Lung (tissue), 11 donors: ENCODE measurements at regions not wholly inside any gene's neighbourhood (a gene's known extent, or its start where the extent isn't known, plus 50 kb on each side); places are given as distances from the start of the nearest gene placed in this dataset.

Source experiments
- ATAC-seq: fragments of 200-7000 bp; cut with Tn5 transposase; one replicate; pipeline ENCODE4 v1.9.1; 2020; ENCODE audit warnings: moderate number of reproducible peaks; ENCODE audit not compliant: insufficient read depth, low FRiP score
- DNase-seq, 3 donors: peaks; one replicate each; pipeline ENCODE4 v3.0.0-alpha.2; 2013 to 2017
- H3K27ac ChIP-seq, 2 donors: one replicate each; pipeline ENCODE4 v1.5.1; 2013; ENCODE audit warnings: mild to moderate bottlenecking in 2 of 2, moderate library complexity in 2 of 2, control low read depth in 1 of 2, inconsistent platforms in 1 of 2, low read depth in 1 of 2, low read length in 1 of 2
- H3K27me3 ChIP-seq, 3 donors: one replicate each; pipeline ENCODE4 v1.5.1; 2013; ENCODE audit warnings: low read length in 2 of 3; ENCODE audit not compliant: control insufficient read depth in 3 of 3, insufficient read depth in 3 of 3
- H3K36me3 ChIP-seq, 4 donors: one replicate each; pipeline ENCODE4 v1.5.1; 2013; ENCODE audit warnings: low read length in 4 of 4, mild to moderate bottlenecking in 1 of 4, moderate library complexity in 1 of 4; ENCODE audit not compliant: control insufficient read depth in 4 of 4, insufficient read depth in 4 of 4
- H3K4me1 ChIP-seq, 5 donors: one replicate each; pipeline ENCODE4 v1.5.1; 2013; ENCODE audit warnings: low read length in 5 of 5, mild to moderate bottlenecking in 2 of 5, moderate library complexity in 1 of 5; ENCODE audit not compliant: control insufficient read depth in 5 of 5, insufficient read depth in 5 of 5
- H3K4me3 ChIP-seq: one replicate; pipeline ENCODE4 v1.5.1; 2013; ENCODE audit warnings: mild to moderate bottlenecking, control low read depth, moderate library complexity
- H3K9ac ChIP-seq, 2 donors: one replicate each; pipeline ENCODE4 v1.5.1; 2013; ENCODE audit warnings: low read length in 2 of 2, control low read depth in 1 of 2; ENCODE audit not compliant: insufficient read depth in 1 of 2
- H3K9me3 ChIP-seq, 4 donors: one replicate each; pipeline ENCODE4 v1.5.1; 2013; ENCODE audit warnings: low read length in 3 of 4, mild to moderate bottlenecking in 1 of 4, moderate library complexity in 1 of 4; ENCODE audit not compliant: control insufficient read depth in 4 of 4, insufficient read depth in 3 of 4
- CTCF ChIP-seq: IDR thresholded peaks from 2 replicates; pipeline ENCODE4 v1.5.1; 2012; ENCODE audit warnings: mild to moderate bottlenecking; ENCODE audit errors: control extremely low read depth, extremely low read depth
- WGBS, 2 donors: extraction: QIAGEN DNeasy Blood & Tissue Kit; methylation state at CpG; one replicate each; pipeline ENCODE4 v1.1.7; 2013; 5-methylcytosine and 5-hydroxymethylcytosine counted together
- donor health status: control.
- donor health status: control.
- donor health status: Bipolar disorder and iron deficiency.
- donor health status: healthy.
- donor health status: DM: yes; HTN: yes; CAD: no.

GRCh38 chrX:142505839-142506238, 300.7 kb upstream of the MAGEC2 start:
- ATAC-seq (no peak), DNase-seq (no peak)
- no peak for TF ChIP-seq CTCF
- no peaks in the 10 kb centered on the region for H3K4me1 ChIP-seq
- H3K9ac ChIP-seq: no peak overlapping the region
- no peak overlapping the region for H3K4me3 ChIP-seq
- no peaks in the 10 kb centered on the region for H3K9me3 ChIP-seq
- H3K27ac ChIP-seq: no peak overlapping the region
- no peaks in the 10 kb centered on the region for H3K36me3 ChIP-seq
- WGBS, 2 donors: 60 to 76% methylated on average over 3 of the region's 3 CpGs
- H3K27me3 ChIP-seq: no peaks in the 10 kb centered on the region

GRCh38 chrX:142503967-142504643, 299.0 kb upstream of the MAGEC2 start:
- no peak for DNase-seq
- Histone ChIP-seq H3K27ac (no peak overlapping the region), H3K9ac (no peak overlapping the region), H3K27me3 (no peaks in the 10 kb centered on the region), H3K9me3 (no peaks in the 10 kb centered on the region), H3K4me1 (no peaks in the 10 kb centered on the region), H3K36me3 (no peaks in the 10 kb centered on the region), H3K4me3 (no peak overlapping the region)
- no peak for TF ChIP-seq CTCF
- 67 to 92% methylated on average over 5 of the region's 5 CpGs for WGBS, 2 donors
- no peak for ATAC-seq

- H3K27ac ChIP-seq: no peak overlapping the region
- no peak overlapping the region for H3K9ac ChIP-seq
- 56 to 81% methylated on average over 2 of the region's 2 CpGs for WGBS, 2 donors
- no peak for DNase-seq
- no peaks in the 10 kb centered on the region for H3K36me3 ChIP-seq
- ATAC-seq: no peak
- H3K4me3 ChIP-seq: no peak overlapping the region
- H3K4me1 ChIP-seq: no peaks in the 10 kb centered on the region
- no peak for TF ChIP-seq CTCF
- H3K9me3 ChIP-seq: no peaks in the 10 kb centered on the region
- no peaks in the 10 kb centered on the region for H3K27me3 ChIP-seq
These were observed 297.4 kb upstream of the MAGEC2 start for GRCh38 chrX:142502441-142502840.

GRCh38 chrX:142499992-142500391, 294.9 kb upstream of the MAGEC2 start:
- Histone ChIP-seq H3K4me1 (no peaks in the 10 kb centered on the region), H3K9me3 (no peaks in the 10 kb centered on the region), H3K4me3 (no peak overlapping the region), H3K36me3 (no peaks in the 10 kb centered on the region), H3K27me3 (no peaks in the 10 kb centered on the region), H3K27ac (no peak overlapping the region), H3K9ac (no peak overlapping the region)
- 87 to 93% methylated on average over 3 of the region's 3 CpGs for WGBS, 2 donors
- ATAC-seq: no peak
- DNase-seq: no peak
- no peak for TF ChIP-seq CTCF
